GM18517 (cell line): ENCODE measurements at regions not wholly inside any gene's neighbourhood (a gene's known extent, or its start where the extent isn't known, plus 50 kb on each side); places are given as distances from the start of the nearest gene placed in this dataset.

ENCODE experiments used
- ATAC-seq: cut with Tn5 transposase; IDR thresholded peaks from one replicate; pipeline ENCODE4 v1.9.1; 2021; ENCODE audit warnings: mild to moderate bottlenecking, moderate library complexity; ENCODE audit not compliant: unreplicated experiment

GRCh38 chr6:147067184-147067583 is 137.0 kb upstream of the STXBP5 start:
- no peak for ATAC-seq

- ATAC-seq = no peak
Measured at GRCh38 chr6:147071776-147072175, 132.4 kb upstream of the STXBP5 start.

GRCh38 chr6:147075381-147075780 is 128.8 kb upstream of the STXBP5 start:
- ATAC-seq = no peak

GRCh38 chr6:147077251-147077650 is 127.0 kb upstream of the STXBP5 start:
- ATAC-seq = no peak

- ATAC-seq = no peak
Measured at GRCh38 chr6:147078106-147078505, 126.1 kb upstream of the STXBP5 start.

GRCh38 chr6:147078602-147079001 is 125.6 kb upstream of the STXBP5 start:
- ATAC-seq = no peak

- no peak for ATAC-seq
Measured at GRCh38 chr6:147080225-147080624, 124.0 kb upstream of the STXBP5 start.

- no peak for ATAC-seq
Measured at GRCh38 chr6:147081076-147081609, 123.1 kb upstream of the STXBP5 start.

GRCh38 chr6:147087641-147088040 is 116.6 kb upstream of the STXBP5 start:
- ATAC-seq = no peak

GRCh38 chr6:147088861-147089260 is 115.4 kb upstream of the STXBP5 start:
- ATAC-seq = no peak

- ATAC-seq = no peak
Measured at GRCh38 chr6:147095316-147095715, 108.9 kb upstream of the STXBP5 start.

GRCh38 chr6:147099974-147100373 is 104.2 kb upstream of the STXBP5 start:
- ATAC-seq = no peak

- ATAC-seq = no peak
Measured at GRCh38 chr6:147103007-147103406, 101.2 kb upstream of the STXBP5 start.

- no peak for ATAC-seq
Measured at GRCh38 chr6:147103694-147104093, 100.5 kb upstream of the STXBP5 start.

GRCh38 chr6:147105786-147106185 is 98.4 kb upstream of the STXBP5 start:
- ATAC-seq = no peak

- no peak for ATAC-seq
Measured at GRCh38 chr6:147106759-147107401, 97.3 kb upstream of the STXBP5 start.

GRCh38 chr6:147108259-147108910 is 95.8 kb upstream of the STXBP5 start:
- no peak for ATAC-seq

GRCh38 chr6:147109707-147110106 is 94.5 kb upstream of the STXBP5 start:
- ATAC-seq = no peak

GRCh38 chr6:147116056-147116455 is 88.2 kb upstream of the STXBP5 start:
- ATAC-seq = no peak

GRCh38 chr6:147117011-147117410 is 87.2 kb upstream of the STXBP5 start:
- no peak for ATAC-seq

GRCh38 chr6:147117580-147117979 is 86.6 kb upstream of the STXBP5 start:
- no peak for ATAC-seq

GRCh38 chr6:147119310-147119709 is 84.9 kb upstream of the STXBP5 start:
- ATAC-seq = no peak

GRCh38 chr6:147122823-147123222 is 81.4 kb upstream of the STXBP5 start:
- no peak for ATAC-seq
